ENCODE measurements at regions not wholly inside any gene's neighbourhood (a gene's known extent, or its start where the extent isn't known, plus 50 kb on each side); places are given as distances from the start of the nearest gene placed in this dataset.

DNA sequence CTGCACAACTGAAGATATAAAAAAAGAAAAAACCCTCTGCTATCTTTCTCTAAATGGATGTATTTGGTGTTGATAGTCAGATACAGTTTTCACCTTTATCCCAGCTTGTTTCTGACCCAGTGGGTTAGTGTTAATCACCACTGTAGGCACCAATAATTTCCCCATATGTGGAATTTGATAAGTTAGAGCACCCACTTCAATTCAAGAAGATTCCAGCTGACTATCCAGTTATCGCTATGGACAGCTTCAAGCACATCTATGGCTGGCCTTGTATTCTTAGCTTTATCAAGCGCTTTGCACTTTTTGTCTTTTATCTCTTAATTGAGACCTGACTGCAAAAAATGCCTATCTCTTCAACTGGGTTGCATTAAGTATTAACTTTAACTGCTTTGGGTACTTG is 200.4 kb downstream of the NR4A2 start:
- Histone ChIP-seq H4K91ac (ENCODE audit: low read length) (no peak overlapping the region), H3K18ac (ENCODE audit: low read depth in 1 of 2, low read length in 2 of 2) (no peak overlapping the region), H3K23ac (ENCODE audit: low read length in 2 of 2) (no peak overlapping the region), H2AK5ac (ENCODE audit: low read length, severe bottlenecking) (no peak overlapping the region), H2BK120ac (ENCODE audit: low read depth, low read length) (no peak overlapping the region), H3K79me1 (replicated peaks; ENCODE audit: low read length, poor library complexity, severe bottlenecking) (no peaks in the 10 kb centered on the region), H3K4ac (ENCODE audit: low read depth in 1 of 2, low read length in 2 of 2) (no peak overlapping the region), H2BK5ac (ENCODE audit: low read depth, low read length, poor library complexity, severe bottlenecking) (no peak overlapping the region), H3K4me2 (ENCODE audit: low read length, poor library complexity, severe bottlenecking) (no peak overlapping the region), H2AFZ (ENCODE audit: low read depth, low read length) (no peak overlapping the region), H3K4me3 (ENCODE audit: insufficient read depth in 1 of 2, low read depth in 1 of 2, low read length in 2 of 2) (no peak overlapping the region), H3K14ac (ENCODE audit: low read length in 2 of 2) (no peak overlapping the region), H2BK15ac (ENCODE audit: low read depth, poor library complexity, severe bottlenecking) (no peak overlapping the region), H3K27ac (ENCODE audit: low read length, poor library complexity, severe bottlenecking) (no peak overlapping the region), H3K36me3 (ENCODE audit: control insufficient read depth in 1 of 2, insufficient read depth in 2 of 2, low read depth in 1 of 2, low read length in 2 of 2) (no peaks in the 10 kb centered on the region), H3K9me3 (ENCODE audit: control insufficient read depth, low read length) (no peaks in the 10 kb centered on the region), H3K9ac (ENCODE audit: low read length) (no peak overlapping the region), H2BK12ac (ENCODE audit: low read length in 2 of 2) (no peak overlapping the region), H4K8ac (ENCODE audit: low read length) (no peak overlapping the region), H3K4me1 (ENCODE audit: control insufficient read depth, insufficient read depth, low read depth, low read length) (no peaks in the 10 kb centered on the region), H3K27me3 (ENCODE audit: control insufficient read depth in 1 of 2, insufficient read depth in 1 of 2, low read length in 2 of 2) (no peaks in the 10 kb centered on the region)
- WGBS, result 79% methylated on average over 1 of the region's 2 CpGs
- DNase-seq, result no peak

DNA sequence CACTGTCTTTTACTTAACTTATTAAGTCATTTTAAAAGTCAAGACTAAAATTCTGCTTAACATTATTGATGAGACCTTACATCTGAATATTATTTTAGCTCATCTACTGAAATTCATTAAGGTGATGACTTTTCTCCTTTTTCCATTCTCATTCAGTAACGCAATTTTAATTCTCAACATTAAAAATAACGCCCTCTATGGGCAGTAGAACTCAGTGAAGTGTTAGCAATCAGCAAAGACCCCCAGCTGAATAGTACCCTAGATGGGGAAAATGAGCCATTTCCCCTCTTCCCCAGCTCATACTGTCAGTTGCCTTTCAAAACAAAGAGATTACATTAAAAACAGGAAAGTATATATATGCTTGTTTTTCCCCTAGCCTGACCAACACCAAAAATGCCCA is 203.3 kb downstream of the NR4A2 start:
- WGBS, result 61% methylated on average over 2 of the region's 2 CpGs
- Histone ChIP-seq H3K27ac (ENCODE audit: low read length, poor library complexity, severe bottlenecking) (no peak overlapping the region), H3K4me3 (ENCODE audit: insufficient read depth in 1 of 2, low read depth in 1 of 2, low read length in 2 of 2) (no peak overlapping the region)

DNA sequence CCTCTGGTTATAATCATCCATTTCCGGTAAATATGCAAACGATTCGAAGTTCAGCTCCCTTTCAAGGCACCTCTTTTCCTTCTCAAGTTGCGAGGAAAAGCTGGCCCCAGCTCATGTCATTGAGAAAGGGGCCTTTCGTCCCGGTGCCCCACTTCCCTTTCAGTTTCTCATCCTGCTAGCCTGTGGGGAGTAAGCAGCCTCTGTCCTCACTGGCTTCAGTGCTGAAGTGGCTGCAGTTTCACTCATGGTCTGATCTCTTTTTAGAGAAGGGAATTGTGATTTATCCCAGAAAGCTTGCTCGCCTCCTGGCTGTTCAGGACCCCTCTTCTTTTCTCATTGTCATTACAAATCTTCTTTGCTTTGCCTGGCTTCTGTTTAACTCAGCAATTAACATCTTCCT is 207.5 kb downstream of the NR4A2 start:
- no peak overlapping the region for H2BK120ac ChIP-seq (ENCODE audit: low read depth, low read length)
- no peaks in the 10 kb centered on the region for H3K27me3 ChIP-seq (ENCODE audit: control insufficient read depth in 1 of 2, insufficient read depth in 1 of 2, low read length in 2 of 2)
- H2BK5ac ChIP-seq (ENCODE audit: low read depth, low read length, poor library complexity, severe bottlenecking), result no peak overlapping the region
- DNase-seq, result no peak
- H3K9me3 ChIP-seq (ENCODE audit: control insufficient read depth, low read length), result no peaks in the 10 kb centered on the region
- no peak overlapping the region for H3K23ac ChIP-seq (ENCODE audit: low read length in 2 of 2)
- H3K4me2 ChIP-seq (ENCODE audit: low read length, poor library complexity, severe bottlenecking), result no peak overlapping the region
- no peak overlapping the region for H3K27ac ChIP-seq (ENCODE audit: low read length, poor library complexity, severe bottlenecking)
- H3K18ac ChIP-seq (ENCODE audit: low read depth in 1 of 2, low read length in 2 of 2), result no peak overlapping the region
- H3K4me1 ChIP-seq (ENCODE audit: control insufficient read depth, insufficient read depth, low read depth, low read length), result no peaks in the 10 kb centered on the region
- H3K14ac ChIP-seq (ENCODE audit: low read length in 2 of 2), result no peak overlapping the region
- no peaks in the 10 kb centered on the region for H3K79me1 ChIP-seq (replicated peaks; ENCODE audit: low read length, poor library complexity, severe bottlenecking)
- no peak overlapping the region for H2BK12ac ChIP-seq (ENCODE audit: low read length in 2 of 2)
- no peak overlapping the region for H3K4ac ChIP-seq (ENCODE audit: low read depth in 1 of 2, low read length in 2 of 2)
- no peak overlapping the region for H2BK15ac ChIP-seq (ENCODE audit: low read depth, poor library complexity, severe bottlenecking)
- no peak overlapping the region for H3K9ac ChIP-seq (ENCODE audit: low read length)
- no peaks in the 10 kb centered on the region for H3K36me3 ChIP-seq (ENCODE audit: control insufficient read depth in 1 of 2, insufficient read depth in 2 of 2, low read depth in 1 of 2, low read length in 2 of 2)
- no peak overlapping the region for H2AK5ac ChIP-seq (ENCODE audit: low read length, severe bottlenecking)
- H3K4me3 ChIP-seq (ENCODE audit: insufficient read depth in 1 of 2, low read depth in 1 of 2, low read length in 2 of 2), result no peak overlapping the region
- no peak overlapping the region for H4K8ac ChIP-seq (ENCODE audit: low read length)
- WGBS, result 72% methylated on average over 7 of the region's 7 CpGs
- H4K91ac ChIP-seq (ENCODE audit: low read length), result no peak overlapping the region
- no peak overlapping the region for H2AFZ ChIP-seq (ENCODE audit: low read depth, low read length)

More for the DNA sequence above, 203.3 kb downstream of the NR4A2 start:
- Histone ChIP-seq H3K18ac (ENCODE audit: low read depth in 1 of 2, low read length in 2 of 2) (no peak overlapping the region), H2BK12ac (ENCODE audit: low read length in 2 of 2) (no peak overlapping the region), H4K91ac (ENCODE audit: low read length) (no peak overlapping the region), H3K27me3 (ENCODE audit: control insufficient read depth in 1 of 2, insufficient read depth in 1 of 2, low read length in 2 of 2) (no peaks in the 10 kb centered on the region), H2BK120ac (ENCODE audit: low read depth, low read length) (no peak overlapping the region), H2AK5ac (ENCODE audit: low read length, severe bottlenecking) (no peak overlapping the region), H3K9ac (ENCODE audit: low read length) (no peak overlapping the region), H3K79me1 (replicated peaks; ENCODE audit: low read length, poor library complexity, severe bottlenecking) (no peaks in the 10 kb centered on the region), H3K14ac (ENCODE audit: low read length in 2 of 2) (no peak overlapping the region), H3K4ac (ENCODE audit: low read depth in 1 of 2, low read length in 2 of 2) (no peak overlapping the region), H4K8ac (ENCODE audit: low read length) (no peak overlapping the region), H3K9me3 (ENCODE audit: control insufficient read depth, low read length) (no peaks in the 10 kb centered on the region), H3K4me1 (ENCODE audit: control insufficient read depth, insufficient read depth, low read depth, low read length) (no peaks in the 10 kb centered on the region), H2BK5ac (ENCODE audit: low read depth, low read length, poor library complexity, severe bottlenecking) (no peak overlapping the region), H3K4me2 (ENCODE audit: low read length, poor library complexity, severe bottlenecking) (no peak overlapping the region), H3K36me3 (ENCODE audit: control insufficient read depth in 1 of 2, insufficient read depth in 2 of 2, low read depth in 1 of 2, low read length in 2 of 2) (no peaks in the 10 kb centered on the region), H2BK15ac (ENCODE audit: low read depth, poor library complexity, severe bottlenecking) (no peak overlapping the region), H2AFZ (ENCODE audit: low read depth, low read length) (no peak overlapping the region), H3K23ac (ENCODE audit: low read length in 2 of 2) (no peak overlapping the region)
- no peak for DNase-seq

DNA sequence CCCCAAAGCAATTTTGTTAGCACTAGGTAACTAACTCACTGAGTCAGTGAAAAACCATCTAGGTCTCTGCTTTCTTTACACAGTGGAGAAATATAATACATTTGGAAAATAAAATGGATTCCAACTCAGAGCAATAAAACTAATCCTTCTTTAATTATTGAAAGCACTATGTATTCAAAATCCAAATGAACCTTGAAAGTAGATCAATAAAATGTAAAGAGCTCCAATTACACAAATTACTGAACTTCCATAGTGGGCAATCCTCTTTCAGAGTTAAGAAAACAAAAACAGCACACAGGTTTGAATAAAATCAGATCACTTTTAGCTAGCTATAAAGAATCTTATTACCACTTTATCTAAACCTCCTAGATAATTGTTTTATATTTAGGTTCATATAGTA is 208.1 kb downstream of the NR4A2 start:
- no peak overlapping the region for H3K4me3 ChIP-seq (ENCODE audit: insufficient read depth in 1 of 2, low read depth in 1 of 2, low read length in 2 of 2)
- no peak overlapping the region for H2BK5ac ChIP-seq (ENCODE audit: low read depth, low read length, poor library complexity, severe bottlenecking)
- H3K9me3 ChIP-seq (ENCODE audit: control insufficient read depth, low read length), result no peaks in the 10 kb centered on the region
- no peak overlapping the region for H3K23ac ChIP-seq (ENCODE audit: low read length in 2 of 2)
- no peak overlapping the region for H3K14ac ChIP-seq (ENCODE audit: low read length in 2 of 2)
- H3K4me1 ChIP-seq (ENCODE audit: control insufficient read depth, insufficient read depth, low read depth, low read length), result no peaks in the 10 kb centered on the region
- no peak overlapping the region for H2BK120ac ChIP-seq (ENCODE audit: low read depth, low read length)
- no peak overlapping the region for H3K27ac ChIP-seq (ENCODE audit: low read length, poor library complexity, severe bottlenecking)
- no peak overlapping the region for H2AK5ac ChIP-seq (ENCODE audit: low read length, severe bottlenecking)
- no peak overlapping the region for H2AFZ ChIP-seq (ENCODE audit: low read depth, low read length)
- no peak overlapping the region for H3K18ac ChIP-seq (ENCODE audit: low read depth in 1 of 2, low read length in 2 of 2)
- no peak overlapping the region for H2BK15ac ChIP-seq (ENCODE audit: low read depth, poor library complexity, severe bottlenecking)
- H2BK12ac ChIP-seq (ENCODE audit: low read length in 2 of 2), result no peak overlapping the region
- no peaks in the 10 kb centered on the region for H3K27me3 ChIP-seq (ENCODE audit: control insufficient read depth in 1 of 2, insufficient read depth in 1 of 2, low read length in 2 of 2)
- no peaks in the 10 kb centered on the region for H3K36me3 ChIP-seq (ENCODE audit: control insufficient read depth in 1 of 2, insufficient read depth in 2 of 2, low read depth in 1 of 2, low read length in 2 of 2)
- no peak overlapping the region for H3K9ac ChIP-seq (ENCODE audit: low read length)
- H4K91ac ChIP-seq (ENCODE audit: low read length), result no peak overlapping the region
- no peaks in the 10 kb centered on the region for H3K79me1 ChIP-seq (replicated peaks; ENCODE audit: low read length, poor library complexity, severe bottlenecking)
- no peak for DNase-seq
- H3K4me2 ChIP-seq (ENCODE audit: low read length, poor library complexity, severe bottlenecking), result no peak overlapping the region
- no peak overlapping the region for H3K4ac ChIP-seq (ENCODE audit: low read depth in 1 of 2, low read length in 2 of 2)
- H4K8ac ChIP-seq (ENCODE audit: low read length), result no peak overlapping the region
